HG03066 (cell line): ENCODE measurements at regions not wholly inside any gene's neighbourhood (a gene's known extent, or its start where the extent isn't known, plus 50 kb on each side); places are given as distances from the start of the nearest gene placed in this dataset.
A peak's percentile ranks its signal among the peaks of the same experiment; 100 is the strongest.

Source experiments
- ATAC-seq: cut with Tn5 transposase; IDR thresholded peaks from one replicate; pipeline ENCODE4 v1.9.1; 2021; ENCODE audit warnings: low read depth; ENCODE audit not compliant: unreplicated experiment

GRCh38 chr1:234976861-234977680 is 151.6 kb downstream of the TOMM20 start:
- no peak for ATAC-seq

- ATAC-seq: no peak
Measured at GRCh38 chr1:234975941-234976860, 152.4 kb downstream of the TOMM20 start.

- no peak for ATAC-seq
Measured at GRCh38 chr1:234975122-234975940, 153.3 kb downstream of the TOMM20 start.

DNA sequence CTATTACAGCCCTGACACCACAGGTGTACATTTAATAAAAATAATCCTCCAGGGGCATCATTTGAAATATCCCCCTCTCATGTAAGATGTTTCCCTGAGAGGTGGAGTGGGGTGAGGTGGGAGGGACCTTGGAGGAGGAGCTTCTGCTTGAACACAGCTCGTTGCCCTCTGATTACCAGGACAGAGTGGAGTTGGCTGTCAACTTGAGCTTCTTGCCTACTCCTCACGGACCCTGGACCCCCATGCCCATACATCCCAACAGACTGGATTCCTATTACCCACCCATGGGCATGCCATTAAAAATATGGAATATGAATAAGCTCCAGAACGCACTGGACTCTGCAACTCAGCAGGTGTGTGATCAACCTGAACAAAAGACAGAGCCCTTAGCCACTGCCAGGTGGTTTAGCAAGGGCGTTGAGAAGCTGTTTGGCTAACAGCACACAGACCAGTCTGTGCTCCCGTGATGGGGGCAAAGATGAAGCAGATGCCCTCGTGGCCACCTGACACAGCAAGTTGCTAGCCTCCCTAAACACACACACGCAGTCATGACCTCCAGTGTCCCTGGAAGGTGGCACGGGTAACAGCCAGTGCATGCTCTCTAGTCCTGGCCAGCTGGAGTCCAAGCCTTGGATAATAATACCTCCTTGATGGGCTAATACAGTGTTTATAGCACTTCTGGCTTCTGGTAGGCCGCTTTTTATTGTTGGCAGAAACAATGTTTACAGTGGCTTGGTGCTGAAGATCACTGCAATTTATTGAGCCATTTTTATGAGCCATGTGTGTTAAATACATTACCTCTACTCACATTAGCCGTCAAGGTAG is 155.0 kb downstream of the TOMM20 start:
- no peak for ATAC-seq

GRCh38 chr1:234972411-234973191 is 156.0 kb downstream of the TOMM20 start:
- ATAC-seq: no peak

DNA sequence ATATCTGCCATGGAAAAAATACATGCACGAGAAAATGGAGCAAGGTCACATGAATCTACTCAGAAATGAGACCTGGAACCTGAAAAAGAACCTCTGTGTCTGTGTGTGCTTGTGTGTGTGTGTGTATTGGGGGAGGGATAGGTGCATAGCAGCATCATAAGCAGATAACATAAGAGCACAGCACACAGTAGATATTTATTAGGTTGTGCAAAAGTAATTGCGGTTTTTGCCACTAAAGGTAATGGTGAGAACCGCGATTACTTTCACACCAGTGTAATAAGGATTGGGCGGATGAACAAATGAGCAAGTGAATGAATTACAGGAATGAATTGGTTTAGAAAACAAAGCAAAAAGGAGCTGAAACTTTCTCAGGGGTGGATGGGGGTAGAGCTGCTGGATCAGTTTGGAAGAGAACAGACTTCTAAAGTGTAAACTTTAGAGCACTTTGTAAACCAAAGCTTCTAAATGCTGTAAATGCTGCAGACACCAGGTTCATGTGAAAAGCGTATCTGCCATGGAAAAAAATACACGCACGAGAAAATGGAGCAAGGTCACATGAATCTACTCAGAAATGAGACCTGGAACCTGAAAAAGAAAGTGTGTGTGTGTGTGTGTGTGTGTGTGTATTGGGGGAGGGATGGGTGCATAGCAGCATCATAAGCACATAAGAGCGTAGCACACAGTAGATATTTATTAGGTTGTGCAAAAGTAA is 156.9 kb downstream of the TOMM20 start:
- no peak for ATAC-seq

- no peak for ATAC-seq
Measured at GRCh38 chr1:234970731-234971476, 157.7 kb downstream of the TOMM20 start.

GRCh38 chr1:234970401-234970730 is 158.3 kb downstream of the TOMM20 start:
- no peak for ATAC-seq

- ATAC-seq: no peak
Measured at GRCh38 chr1:234969581-234970400, 158.8 kb downstream of the TOMM20 start.

DNA sequence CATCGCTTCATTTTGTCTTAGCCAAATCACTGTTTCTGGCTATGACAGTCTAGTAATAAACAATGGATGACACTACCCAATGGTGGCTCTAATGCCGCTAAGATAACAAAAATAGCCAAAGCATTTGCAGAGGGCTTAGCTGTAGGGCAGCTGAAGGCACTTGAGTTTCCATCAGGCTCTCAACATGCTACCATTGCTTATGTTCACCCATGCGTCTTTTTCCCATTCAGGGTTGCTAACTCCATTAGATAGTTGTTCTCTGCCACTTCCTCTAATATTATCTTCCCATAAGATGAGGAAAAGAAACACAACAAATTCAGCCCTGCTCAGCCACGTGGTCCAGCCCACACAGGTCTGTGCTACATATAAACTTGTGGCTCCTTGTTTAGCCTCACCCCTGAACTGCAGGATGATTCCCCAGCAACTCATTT is 159.6 kb downstream of the TOMM20 start:
- no peak for ATAC-seq

GRCh38 chr1:234968451-234968850 is 160.2 kb downstream of the TOMM20 start:
- no peak for ATAC-seq

DNA sequence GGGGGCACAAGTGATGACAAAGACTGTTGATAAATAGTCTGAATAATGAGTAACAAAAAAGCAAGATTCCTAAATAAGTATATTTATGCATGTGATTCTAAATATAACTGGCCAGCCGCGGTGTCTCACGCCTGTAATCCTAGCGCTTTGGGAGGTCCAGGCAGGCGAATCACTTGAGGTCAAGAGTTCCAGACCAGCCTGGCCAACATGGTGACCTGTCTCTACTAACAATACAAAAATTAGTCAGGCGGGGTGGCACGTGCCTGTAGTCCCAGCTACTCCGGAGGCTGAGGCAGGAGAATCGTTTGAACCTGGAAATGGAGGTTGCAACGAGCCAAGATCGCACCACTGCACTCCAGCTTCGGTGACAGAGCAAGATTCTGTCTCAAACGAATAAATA is 161.5 kb downstream of the TOMM20 start:
- ATAC-seq: no peak

GRCh38 chr1:234965111-234965510 is 163.5 kb downstream of the TOMM20 start:
- ATAC-seq: no peak

DNA sequence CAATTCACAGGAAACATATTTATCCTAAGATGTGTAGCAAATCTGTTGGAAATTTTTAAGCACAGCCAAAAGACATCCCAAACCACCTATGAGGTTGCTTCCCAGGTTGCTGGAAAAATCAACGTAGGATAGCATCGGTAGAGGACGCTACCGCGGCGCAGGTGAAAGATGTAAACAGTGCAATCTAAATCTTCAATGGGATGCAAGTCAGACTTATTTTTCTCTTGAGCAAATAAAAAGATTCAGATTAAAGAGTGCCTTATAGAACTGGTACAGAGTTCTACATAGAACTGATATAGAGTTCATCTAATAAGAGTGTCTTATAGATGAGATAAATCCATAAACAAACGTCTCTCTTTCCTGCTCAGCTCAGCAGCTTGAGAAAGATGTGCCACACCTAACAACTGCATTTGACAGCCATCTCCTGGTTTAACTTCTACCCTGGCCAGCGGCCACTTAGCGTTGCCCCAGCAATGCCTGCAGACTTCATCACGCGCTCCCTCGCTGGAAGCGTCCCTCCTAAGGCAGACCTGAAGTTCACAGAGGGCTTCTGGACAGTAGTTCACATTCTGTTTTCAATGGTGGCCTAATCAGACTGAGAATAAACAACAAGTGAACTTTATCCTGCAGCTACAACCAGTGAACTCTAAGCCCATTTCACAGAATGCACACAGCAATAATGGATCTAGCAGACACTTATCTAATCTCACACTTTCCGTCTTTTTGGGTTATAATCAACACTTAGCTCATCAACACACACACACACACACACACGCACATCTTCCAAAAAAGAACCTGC is 164.5 kb downstream of the TOMM20 start:
- ATAC-seq: no peak

DNA sequence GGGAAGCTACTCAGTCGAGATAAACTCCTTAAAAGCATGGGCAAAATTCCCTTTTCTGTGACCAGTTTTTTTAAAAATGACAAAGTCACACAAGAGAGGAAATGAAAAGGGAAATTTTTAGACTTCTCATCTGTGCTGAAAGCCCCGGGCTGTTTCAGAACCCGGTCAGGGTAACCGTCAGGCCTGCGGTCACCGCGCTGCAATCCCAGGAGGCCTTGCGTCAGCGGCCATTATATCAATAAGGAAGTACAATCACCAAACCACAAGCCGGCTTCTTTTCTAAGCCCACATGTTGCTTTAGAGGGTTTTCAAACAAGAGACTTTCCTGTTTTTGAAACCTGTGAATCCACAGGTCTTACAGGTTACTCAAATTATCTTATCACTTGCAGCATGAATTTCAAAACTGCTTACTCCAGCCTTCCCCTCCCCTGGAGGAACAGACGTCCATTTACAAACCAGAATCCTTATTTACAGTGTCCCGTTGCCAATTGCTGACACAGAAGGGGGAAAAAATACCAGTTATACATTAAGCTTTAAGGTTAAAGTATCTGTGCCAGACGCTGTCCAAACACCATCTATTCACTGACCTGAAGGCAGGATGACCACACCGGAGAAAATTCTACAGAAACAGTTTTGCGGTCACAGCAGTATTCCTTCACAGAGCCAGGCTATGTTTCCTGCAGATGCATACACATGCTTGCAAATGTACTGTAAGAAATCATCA is 165.3 kb downstream of the TOMM20 start:
- peak; percentile 83 for ATAC-seq
